GM21447 (cell line): ENCODE measurements at regions not wholly inside any gene's neighbourhood (a gene's known extent, or its start where the extent isn't known, plus 50 kb on each side); places are given as distances from the start of the nearest gene placed in this dataset.
"Not testable (repeated sequence)": the region's sequence is repeated elsewhere in the genome, so short reads cannot be mapped to it uniquely, and the experiment has no call there.

ENCODE experiments used
- ATAC-seq: cut with Tn5 transposase; IDR thresholded peaks from one replicate; pipeline ENCODE4 v1.9.1; 2021; ENCODE audit not compliant: unreplicated experiment

DNA sequence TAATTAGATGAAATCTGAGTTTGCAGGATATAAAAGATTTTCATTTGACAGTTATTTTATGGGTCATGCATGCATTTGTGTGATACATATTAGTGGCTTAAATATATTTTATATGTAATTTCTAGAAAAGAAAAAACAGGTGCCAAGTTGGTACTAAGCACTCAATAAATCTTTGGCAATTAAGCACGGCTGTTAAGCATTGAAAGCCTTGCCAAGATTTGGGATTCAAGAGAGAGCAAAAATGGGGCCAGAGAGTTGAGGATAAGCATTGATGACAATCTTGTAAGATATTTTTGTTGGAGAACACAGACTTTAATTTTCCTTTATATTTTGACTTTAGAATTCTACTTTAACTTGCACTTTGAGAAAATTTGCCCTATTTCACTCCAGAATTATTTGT is 249.8 kb upstream of the MAD2L1 start:
- no peak for ATAC-seq

DNA sequence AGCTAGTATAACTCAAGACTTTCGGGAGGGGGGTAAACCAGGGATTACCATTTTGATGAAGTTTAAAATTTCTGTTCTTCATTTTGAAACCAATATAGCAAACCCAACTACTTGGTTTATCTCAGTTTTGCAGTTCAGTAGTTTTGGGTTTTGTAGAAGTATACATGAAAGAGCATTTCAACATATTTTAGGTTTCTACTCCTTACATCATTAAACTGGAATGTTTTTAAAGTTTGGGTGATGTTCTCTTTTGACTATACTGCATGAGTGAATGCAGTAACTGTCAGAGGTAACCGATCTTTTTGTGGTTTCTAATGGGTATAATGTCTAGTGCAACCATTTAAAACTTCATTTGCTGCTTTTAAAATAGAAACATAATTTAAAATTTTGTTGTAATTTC is 248.3 kb upstream of the MAD2L1 start:
- no peak for ATAC-seq

DNA sequence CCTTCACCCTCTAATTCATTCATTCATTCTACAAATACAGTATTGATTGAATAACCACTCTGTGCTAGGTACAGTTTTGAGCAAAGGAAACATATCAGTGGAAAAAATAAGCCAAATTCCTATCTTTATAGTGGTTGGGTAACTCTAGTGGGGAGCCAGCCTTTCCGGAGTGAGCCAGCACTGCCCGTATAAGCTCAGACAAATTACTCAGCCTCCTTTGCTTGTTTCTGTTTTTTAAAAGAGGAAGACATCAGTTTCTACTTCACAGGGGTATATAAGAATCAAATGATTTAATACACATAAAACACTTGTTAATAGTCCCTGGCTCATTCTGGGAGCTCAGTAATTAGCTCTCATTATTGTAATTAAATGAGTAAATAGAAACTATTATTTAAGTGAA is 238.2 kb upstream of the MAD2L1 start:
- ATAC-seq = no peak

DNA sequence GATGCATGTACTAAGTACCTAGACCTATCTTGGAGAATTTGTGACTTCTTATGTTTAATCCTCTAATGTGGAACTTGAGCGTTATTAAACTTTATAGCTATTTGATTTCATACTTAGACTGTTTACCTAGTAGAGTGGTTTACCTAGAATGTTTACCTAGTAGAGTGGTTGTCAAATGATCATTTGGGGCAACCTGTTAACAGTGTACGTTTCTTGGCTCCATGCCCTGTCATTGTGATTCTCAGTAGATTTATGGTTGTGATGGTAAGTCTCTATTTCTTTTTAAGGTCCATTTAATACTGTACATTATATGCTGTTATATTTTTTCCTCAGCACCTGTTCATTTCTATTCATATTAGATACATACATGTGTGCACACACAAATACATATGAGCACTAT is 233.0 kb upstream of the MAD2L1 start:
- ATAC-seq = no peak

DNA sequence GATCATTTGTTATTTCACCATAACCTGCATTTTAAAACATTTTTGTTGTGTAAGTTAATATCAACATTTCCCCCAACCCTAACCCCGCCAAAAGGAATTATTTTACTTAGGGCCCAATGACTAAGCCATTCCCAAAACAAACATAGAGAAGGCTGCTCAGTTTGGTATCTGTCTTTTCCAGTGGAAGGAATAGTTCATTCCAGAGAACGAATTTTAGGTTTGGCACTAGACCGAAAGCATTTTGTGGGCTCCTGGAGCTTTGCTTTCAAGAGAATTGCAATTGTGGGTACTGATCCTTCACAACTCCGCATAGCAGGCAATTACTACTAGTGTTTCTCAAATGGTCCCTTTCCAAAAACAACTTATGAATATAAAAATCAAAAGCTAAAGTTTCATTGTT is 226.7 kb upstream of the MAD2L1 start:
- ATAC-seq = no peak

DNA sequence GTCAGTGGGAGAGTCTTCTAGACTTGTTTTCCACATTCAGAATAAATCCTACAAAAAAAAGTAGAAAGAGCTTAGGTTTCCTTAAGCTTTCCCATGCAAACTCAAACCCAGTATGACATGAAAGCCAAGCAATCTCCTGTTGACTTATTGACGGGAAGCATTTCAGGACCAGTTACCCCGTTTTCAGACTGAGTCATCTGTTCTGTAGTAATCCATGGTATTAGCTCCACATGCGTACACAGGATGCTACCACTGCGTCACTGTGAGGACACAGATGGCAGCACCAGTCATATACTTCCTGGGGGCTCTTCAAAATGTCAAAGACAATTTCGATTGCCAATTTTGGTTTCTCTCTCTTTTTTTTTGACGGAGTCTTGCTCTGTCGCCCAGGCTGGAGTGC is 224.9 kb upstream of the MAD2L1 start:
- ATAC-seq = no peak

DNA sequence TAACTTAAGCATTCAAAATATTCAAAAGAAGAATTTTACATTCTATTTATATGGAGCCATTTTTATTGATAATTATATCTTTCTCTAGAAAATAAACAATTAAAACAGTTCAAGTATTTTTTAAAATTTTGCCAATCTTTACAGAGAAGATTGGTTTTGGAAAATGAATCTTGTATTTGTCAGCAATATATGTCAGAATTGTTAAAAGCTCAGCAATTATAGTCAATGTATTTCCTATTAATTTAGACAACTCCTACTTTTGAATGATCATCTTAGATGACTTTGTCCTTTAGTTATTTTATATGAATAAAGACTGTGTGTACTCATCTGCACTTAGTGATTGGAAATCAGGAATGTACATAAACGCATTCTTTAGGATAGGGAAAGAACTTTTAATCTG is 223.9 kb upstream of the MAD2L1 start:
- ATAC-seq = no peak

DNA sequence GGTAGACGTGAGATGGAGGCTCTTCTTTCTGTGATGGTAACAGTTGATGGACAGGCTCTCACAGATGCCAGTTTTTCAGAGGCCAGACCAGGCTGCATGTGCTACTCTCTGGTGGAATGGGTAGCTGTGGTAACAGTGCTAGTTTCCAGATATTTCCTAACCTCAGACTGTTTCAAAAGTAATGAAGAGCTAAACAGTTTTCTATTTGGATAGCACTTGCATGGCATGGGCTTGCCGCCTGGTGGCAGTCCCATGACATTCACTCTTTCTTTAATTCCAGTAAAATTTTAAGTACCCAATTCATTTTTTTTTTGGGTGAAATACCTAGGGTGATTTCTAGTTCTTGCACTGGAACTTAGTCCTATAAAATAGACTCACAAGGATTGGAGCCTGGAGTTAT is 220.2 kb upstream of the MAD2L1 start:
- ATAC-seq = no peak

DNA sequence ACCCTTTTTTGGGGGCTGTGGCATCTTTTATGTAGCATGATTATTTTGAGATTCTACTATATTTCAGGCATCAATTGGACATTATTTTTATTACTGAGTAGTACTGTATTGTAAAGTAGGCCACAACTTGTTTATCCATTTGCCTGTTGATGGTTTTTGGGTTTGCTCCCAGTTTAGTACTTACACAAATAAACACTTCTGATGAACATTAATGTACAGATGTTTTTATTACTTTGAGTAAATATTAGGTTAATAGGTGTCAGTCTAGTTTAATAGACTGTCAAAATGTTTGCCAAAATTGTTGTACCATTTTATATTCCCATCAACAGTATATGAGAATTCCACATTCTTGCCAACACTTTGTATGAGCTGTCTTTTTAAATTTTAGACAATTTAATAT is 214.9 kb upstream of the MAD2L1 start:
- no peak for ATAC-seq

DNA sequence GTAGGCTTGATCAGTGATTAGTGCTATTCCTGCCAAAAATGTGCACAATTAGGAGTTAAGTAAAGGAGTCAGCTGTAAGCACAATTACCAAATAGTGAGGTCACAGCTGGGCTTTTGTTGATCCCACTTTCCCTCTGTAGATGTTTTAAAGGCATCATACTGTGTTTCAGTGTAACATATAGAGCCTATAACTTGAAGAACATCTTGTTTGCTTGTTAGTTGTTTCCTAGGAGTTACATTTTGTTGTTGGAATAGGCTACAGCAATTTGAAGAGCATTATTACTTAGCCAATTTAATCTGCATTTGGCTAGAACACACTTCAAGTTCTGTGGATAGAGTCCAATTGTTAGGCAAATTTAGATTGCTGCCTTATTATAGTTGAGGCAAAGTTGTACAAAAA is 210.7 kb upstream of the MAD2L1 start:
- ATAC-seq = no peak

DNA sequence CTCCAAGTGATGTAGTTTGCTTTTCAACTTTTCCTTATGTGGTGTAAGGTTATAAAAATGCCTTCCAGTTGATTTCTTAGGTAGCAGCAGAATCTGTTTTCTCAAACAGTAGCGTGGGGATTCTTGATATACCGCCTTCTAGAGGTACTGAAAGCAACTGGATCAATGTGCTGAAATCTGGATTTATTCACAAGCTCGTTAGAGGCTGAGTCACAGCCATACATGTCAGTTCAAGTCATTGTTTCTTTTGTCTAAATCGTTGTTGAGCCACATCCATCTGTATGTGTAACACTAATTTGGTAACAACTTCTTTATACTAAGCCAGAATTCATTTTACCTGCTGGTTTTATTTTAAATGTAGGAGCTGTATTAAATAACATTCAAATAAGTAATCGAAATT is 200.0 kb upstream of the MAD2L1 start:
- ATAC-seq = no peak

DNA sequence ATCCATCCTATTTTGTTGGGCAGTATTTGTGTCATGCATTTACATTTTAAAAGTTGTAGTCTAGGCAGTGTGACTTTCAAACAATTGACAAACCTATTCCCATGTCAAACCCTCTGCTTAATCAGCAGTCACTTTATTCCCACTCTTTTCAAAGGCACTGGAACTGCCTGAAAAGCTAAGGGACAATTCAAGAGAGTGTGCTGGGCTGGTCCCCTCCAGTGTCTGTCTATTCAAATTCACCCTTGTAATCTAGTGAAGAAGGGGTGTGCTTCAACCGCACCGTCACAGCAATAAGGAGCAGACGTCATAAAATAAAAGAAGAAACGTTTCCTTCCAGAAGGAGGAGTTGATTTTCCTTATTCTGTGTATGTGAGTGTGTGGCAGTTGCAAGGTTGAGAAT is 197.0 kb upstream of the MAD2L1 start:
- no peak for ATAC-seq

DNA sequence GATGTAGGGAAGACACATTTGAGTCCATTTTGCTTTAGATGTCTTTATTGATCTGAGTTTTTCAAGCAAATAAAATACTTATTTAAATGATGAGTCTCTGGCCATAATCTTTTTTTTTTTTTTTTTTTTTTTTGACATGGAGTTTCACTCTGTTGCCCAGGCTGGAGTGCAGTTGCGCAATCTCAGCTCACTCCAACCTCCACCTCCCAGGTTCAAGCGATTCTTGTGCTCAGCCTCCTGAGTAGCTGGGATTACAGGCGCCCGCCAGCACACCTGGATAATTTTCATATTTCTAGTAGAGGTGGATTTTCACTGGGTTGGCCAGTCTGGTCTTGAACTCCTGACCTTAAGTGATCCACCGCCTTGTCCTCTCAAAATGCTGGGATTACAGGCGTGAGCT is 194.5 kb upstream of the MAD2L1 start:
- ATAC-seq = no peak

DNA sequence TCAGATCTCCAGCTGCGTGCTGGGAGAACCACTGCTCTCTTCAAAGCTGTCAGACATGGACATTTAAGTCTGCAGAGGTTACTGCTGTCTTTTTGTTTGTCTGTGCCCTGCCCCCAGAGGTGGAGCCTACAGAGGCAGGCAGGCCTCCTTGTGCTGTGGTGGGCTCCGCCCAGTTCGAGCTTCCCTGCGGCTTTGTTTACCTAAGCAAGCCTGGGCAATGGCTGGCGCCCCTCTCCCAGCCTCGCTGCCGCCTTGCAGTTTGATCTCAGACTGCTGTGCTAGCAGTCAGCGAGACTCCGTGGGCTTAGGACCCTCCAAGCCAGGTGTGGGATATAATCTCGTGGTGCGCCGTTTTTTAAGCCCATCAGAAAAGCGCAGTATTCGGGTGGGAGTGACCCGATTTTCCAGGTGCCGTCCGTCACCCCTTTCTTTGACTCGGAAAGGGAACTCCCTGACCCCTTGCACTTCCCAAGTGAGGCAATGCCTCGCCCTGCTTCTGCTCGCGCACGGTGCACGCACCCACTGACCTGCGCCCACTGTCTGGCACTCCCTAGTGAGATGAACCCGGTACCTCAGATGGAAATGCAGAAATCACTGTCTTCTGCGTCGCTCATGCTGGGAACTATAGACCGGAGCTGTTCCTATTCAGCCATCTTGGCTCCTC is 189.6 kb upstream of the MAD2L1 start:
- ATAC-seq = not testable (repeated sequence)

DNA sequence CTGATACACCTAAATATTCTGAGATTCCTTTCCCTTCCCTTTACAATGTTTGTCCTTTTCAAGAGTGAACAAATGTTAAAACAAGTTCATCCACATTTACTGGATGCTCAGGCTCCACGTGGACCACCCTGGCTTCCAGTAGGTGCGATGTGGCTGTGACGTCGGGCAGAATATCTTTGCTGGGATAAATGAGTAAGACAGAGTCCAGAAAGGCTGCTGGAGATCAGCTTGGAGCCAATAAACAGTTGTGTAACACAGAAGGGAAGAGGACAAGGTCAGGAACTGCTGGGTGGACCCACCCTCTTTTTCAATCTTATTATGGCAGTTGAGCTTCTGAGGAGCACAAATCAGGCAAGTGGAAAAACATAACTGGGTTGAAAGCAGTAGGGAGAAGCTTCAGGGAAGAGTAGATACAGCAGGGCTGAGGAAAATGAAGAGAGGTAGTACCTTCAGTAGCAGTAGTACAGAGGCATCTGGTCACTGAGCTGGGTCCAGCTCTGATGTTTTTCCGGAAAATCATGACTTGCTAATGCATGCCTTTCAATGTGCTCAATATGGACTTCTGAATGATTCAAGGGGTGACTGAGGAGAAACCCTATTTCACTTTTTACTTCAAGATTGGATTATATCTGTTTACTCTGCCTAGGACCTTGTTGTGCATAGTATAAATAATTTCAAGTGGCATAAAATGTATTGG is 171.8 kb upstream of the MAD2L1 start:
- no peak for ATAC-seq

DNA sequence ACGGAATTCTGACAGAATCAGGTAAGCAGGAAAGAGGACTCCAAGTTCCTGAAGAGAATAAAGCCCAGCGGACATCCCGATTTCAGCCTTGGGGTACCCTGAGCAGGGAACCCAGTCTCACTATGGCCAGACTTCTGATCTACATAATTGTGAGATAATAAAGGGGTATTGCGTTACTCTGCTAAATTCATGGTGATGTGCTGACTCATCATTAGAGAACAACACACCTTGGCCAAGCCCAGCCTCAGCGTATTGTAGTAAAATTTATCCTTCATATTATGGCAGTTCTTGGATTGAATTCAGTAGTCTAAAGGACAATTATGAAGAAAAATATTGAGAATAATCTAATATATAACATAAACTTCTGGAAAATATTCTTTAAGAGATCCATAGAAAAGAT is 170.2 kb upstream of the MAD2L1 start:
- ATAC-seq = no peak

DNA sequence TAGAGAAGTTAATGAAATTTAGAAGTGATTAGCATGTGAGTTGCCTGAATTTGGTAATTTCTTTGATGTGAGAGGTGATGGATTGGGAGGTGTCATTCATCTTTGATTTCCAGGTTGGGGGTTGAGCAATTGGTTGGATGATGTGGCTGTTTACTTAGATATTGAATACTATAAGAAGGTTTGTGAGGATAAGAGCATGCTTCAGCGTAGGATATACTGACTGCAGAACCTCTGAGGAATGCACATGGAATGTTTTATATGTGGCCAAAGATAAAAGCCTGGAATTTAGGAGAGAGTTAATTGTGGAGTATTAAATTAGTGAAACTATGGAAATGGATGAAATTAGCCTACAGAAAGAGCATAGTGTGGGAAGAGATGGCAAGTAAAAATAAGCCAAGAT is 165.4 kb upstream of the MAD2L1 start:
- ATAC-seq = no peak

DNA sequence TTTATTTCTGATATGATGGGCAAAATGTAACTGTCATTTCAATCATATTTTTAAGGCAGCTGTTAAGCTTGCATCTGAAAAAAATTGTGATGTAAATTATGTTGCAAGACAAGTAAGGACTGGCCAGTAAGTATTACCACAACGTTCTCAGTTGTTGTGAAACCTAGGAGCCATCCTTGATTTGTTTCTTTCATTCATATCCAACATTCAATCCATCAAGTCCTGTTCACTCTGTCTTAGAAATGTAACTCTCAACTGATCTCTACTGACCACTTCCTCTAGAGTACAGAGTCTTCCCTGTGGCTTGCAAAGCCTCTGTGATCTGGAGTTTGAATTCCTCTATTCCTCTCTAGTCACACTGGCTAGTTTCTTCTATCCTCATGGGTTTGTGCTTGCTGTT is 161.4 kb upstream of the MAD2L1 start:
- no peak for ATAC-seq

DNA sequence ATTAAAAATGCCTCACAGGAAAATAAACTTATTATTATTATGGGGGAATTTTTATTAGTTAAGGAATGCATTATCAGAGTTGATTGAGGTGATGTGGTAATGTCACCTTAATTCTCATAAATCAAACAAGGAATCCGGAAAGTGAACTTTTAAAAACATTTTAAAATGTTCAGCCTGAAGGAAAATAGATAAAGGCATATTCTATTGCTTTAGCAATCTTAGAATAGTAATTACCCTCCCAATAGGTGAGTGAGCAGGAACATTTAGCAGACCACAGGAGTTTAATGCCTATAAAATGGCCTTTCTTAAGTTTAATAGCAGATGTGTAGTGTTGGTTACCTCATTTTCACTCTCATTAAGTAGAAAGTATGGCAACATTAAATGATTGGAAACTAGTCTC is 160.9 kb upstream of the MAD2L1 start:
- ATAC-seq = no peak

DNA sequence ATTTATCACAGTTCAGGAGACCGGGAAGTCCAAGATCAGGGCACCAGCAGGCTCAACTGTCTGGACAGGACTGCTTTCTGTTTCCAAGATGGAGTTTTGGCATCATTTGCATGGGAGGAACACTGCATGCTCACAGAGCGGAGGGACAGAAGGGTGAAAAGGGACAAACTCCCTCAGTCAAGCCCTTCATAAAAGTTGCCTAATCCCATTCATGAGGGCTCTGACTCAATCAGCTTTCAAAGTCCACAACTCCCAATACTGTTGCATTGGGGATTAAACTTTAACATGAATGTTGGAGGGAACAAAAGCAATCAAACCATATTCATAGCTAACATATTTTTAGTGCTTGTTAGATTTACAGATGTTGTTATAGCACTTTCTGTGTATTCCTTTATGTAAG is 158.9 kb upstream of the MAD2L1 start:
- ATAC-seq = no peak

DNA sequence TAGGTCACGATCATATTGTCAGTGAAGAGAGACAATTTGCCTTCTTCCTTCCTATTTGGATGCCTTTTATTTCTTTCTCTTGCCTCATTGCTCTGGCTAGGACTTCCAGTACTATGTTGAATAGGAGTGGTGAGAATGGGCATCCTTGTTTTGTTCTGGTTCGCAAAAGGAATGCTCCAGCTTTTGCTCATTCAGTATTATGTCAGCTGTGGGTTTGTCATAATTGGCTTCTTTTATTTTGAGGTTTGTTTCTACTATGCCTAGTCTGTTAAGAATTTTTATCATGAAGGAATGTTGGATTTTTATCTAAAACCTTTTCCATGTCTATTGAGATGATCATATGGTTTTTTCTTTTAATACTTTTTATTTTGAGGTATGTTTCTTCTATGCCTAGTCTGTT is 152.3 kb upstream of the MAD2L1 start:
- ATAC-seq = no peak

DNA sequence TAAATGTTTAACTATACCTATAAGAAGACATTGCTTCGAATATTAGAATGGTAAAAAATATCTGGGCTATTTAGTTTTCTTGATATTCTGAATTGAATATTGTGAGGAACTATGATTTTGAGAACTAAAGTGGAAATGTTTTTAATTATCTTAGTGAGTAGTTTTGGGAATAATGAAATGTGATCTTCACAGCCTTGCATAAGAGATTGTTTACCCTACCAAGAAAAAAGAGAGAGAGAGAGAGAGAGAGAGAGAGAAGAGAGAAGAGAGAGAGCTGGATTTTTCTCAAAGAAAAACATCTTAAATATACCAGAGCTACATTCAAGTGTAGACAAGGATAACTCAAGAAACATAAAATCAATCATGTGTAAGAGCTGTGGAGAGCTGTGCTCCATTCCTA is 148.7 kb upstream of the MAD2L1 start:
- no peak for ATAC-seq

DNA sequence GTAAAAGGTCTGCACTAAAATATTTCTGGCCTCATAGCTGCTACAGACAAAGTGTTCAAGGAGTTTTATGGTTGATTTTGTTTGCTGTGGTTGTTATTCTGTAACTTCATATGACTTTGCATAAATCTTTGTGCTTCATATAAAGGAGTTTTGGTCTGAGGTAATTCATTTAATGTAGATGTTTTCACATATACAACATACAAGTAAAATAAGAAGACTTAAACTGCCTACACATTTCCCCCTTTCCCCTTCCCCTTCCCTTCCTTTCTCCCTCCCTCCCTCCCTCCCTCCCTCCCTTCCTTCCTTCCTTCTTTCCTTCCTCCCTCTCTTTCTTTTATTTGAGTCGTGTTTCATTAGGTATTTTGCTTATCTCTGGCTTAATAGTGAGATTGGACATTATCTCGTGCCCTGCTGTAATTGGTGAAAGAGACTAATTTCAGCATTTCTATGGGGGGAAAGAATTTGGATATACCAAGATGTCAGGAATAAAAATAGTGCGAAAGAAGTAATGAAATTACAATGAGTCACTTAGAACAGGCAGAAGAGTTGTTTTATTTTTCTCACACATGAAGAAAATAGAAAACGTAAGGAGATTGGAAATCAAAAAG is 144.9 kb upstream of the MAD2L1 start:
- ATAC-seq = no peak
